Thoracic aorta (tissue), 2 donors: ENCODE measurements at regions not wholly inside any gene's neighbourhood (a gene's known extent, or its start where the extent isn't known, plus 50 kb on each side); places are given as distances from the start of the nearest gene placed in this dataset.

Experiments
- ATAC-seq: fragments of 150-250 bp; one replicate; pipeline ENCODE4 v1.8.0; 2017; ENCODE audit warnings: low read depth; ENCODE audit not compliant: insufficient number of reproducible peaks, low FRiP score
- DNase-seq: peaks from one replicate; pipeline ENCODE4 v3.0.0-alpha.2; 2020; ENCODE audit warnings: low spot score
- H3K27ac ChIP-seq, 2 donors: fragments of 200-600 bp; sonication (generic); 1 replicate in 1 of 2; 2 replicates in 1 of 2; pipeline ENCODE4 v1.5.1; 2016; ENCODE audit warnings: mild to moderate bottlenecking in 2 of 2, moderate library complexity in 2 of 2
- H3K27me3 ChIP-seq: fragments of 200-600 bp; sonication (generic); replicated peaks from 2 replicates; pipeline ENCODE4 v1.6.0; 2016; ENCODE audit warnings: mild to moderate bottlenecking; ENCODE audit not compliant: insufficient read depth
- H3K36me3 ChIP-seq: fragments of 200-600 bp; sonication (generic); one replicate; pipeline ENCODE4 v1.5.1; 2016
- H3K4me1 ChIP-seq, 2 donors: fragments of 200-600 bp; sonication (generic); 1 replicate in 1 of 2; 2 replicates in 1 of 2; pipeline versions ENCODE4 v1.5.1 to v1.6.0; 2016; ENCODE audit warnings: low read depth in 2 of 2, mild to moderate bottlenecking in 1 of 2; ENCODE audit not compliant: control insufficient read depth in 1 of 2
- H3K4me3 ChIP-seq: fragments of 200-600 bp; sonication (generic); 2 replicates; pipeline ENCODE4 v1.5.1; 2016; ENCODE audit warnings: mild to moderate bottlenecking
- H3K9me3 ChIP-seq: fragments of 200-600 bp; sonication (generic); 2 replicates; pipeline ENCODE4 v1.5.1; 2016
- CTCF ChIP-seq: fragments of 200-600 bp; sonication (generic); IDR thresholded peaks from one replicate; pipeline ENCODE4 v1.5.1; 2019; ENCODE audit warnings: antibody characterized with exemption

DNA sequence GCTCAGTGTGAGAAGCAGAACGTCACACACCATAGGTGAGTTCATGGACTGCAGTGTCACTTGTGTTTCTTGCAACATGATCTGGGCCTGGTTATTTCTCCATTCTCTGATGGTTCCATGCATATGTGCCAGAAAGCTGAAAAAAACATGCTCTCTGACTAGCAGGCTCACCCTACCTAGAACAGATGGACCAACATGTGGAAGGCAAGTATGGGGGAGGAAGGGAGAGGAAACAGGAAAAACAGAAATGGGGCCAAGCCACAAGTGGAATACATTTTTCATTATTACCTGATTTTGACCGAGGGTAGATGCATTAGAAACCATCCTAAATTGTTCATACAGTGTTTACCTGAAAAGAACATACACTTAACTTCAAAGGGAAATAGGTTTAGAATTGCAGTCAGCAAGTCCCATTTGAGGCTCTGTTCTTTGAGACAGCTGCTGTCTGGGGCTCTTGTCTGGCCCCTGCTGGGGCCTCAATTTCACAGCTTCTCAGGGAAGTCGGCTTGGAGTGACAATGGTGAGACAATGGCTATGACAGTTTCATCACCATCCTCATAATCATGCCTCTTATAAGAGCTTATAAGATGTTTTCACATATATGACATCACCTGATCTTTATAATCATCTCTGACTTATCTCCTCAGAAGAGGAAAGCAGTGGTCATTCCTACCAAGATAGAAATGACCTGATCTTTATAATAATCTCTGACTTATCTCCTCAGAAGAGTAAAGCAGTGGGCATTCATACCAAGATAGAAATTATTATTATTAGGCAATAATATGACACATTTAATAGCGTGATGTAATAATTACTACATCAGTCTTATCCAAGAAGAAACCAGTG lies 327.3 kb downstream of the SIPA1L2 start:
- ATAC-seq: no peak
- no peak overlapping the region for H3K4me3 ChIP-seq
- H3K36me3 ChIP-seq: no peaks in the 10 kb centered on the region
- TF ChIP-seq CTCF: no peak
- peaks cover 6 to 28% of the 10 kb centered on the region in 2 donors for H3K4me1 ChIP-seq
- H3K27ac ChIP-seq: no peak overlapping the region
- no peak for DNase-seq
- no peaks in the 10 kb centered on the region for H3K9me3 ChIP-seq
- no peaks in the 10 kb centered on the region for H3K27me3 ChIP-seq

DNA sequence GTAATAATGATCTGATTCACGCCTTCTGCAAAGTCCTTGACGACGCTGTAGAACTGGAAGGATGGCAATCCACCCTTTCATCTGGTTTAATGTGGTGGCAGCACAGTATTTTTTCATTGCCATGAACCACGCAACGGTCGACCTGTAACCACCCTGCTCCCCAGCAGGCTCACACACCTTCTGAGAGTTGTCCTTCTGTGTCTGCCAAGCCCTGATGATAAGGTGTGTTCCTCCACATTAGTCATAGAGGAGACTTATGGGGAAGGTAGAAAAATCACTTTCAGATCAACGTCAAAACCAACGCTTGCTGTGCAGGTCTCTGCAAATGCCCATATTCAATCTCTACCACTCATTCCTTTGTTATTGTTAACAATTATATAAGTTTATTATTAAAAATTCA lies 328.7 kb downstream of the SIPA1L2 start:
- Histone ChIP-seq H3K4me3 (no peak overlapping the region), H3K27me3 (no peaks in the 10 kb centered on the region)

DNA sequence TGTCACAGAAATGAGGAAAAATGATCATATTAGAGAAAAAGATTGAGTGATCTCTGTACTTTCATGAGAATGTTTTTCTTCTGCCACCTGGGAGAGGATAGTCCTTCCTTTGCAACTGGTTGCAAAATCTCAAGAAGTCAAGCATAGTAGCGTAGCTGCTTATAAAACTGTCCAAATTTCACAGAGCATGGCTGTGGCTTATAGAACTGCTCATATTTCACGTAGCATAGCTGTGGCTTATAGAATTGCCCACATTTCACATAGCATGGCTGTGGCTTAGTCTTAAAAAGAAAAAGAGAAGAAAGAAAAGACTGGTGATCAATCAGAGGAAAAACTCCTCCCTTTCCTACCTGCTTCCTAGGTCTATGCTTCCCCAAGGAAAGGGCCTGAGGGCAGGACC lies 329.5 kb downstream of the SIPA1L2 start:
- H3K27ac ChIP-seq: no peak overlapping the region
- H3K4me1 ChIP-seq: peaks cover 0 to 8% of the 10 kb centered on the region in 2 donors
- TF ChIP-seq CTCF: no peak
- no peaks in the 10 kb centered on the region for H3K36me3 ChIP-seq
- DNase-seq (no peak), ATAC-seq (no peak)
- no peaks in the 10 kb centered on the region for H3K27me3 ChIP-seq
- H3K4me3 ChIP-seq: no peak overlapping the region
- H3K9me3 ChIP-seq: no peaks in the 10 kb centered on the region

More for the DNA sequence above, 328.7 kb downstream of the SIPA1L2 start:
- Histone ChIP-seq H3K36me3 (no peaks in the 10 kb centered on the region), H3K27ac (no peak overlapping the region), H3K9me3 (no peaks in the 10 kb centered on the region), H3K4me1 (peaks cover 4 to 16% of the 10 kb centered on the region in 2 donors)
- no peak for ATAC-seq
- no peak for DNase-seq
- TF ChIP-seq CTCF: no peak

DNA sequence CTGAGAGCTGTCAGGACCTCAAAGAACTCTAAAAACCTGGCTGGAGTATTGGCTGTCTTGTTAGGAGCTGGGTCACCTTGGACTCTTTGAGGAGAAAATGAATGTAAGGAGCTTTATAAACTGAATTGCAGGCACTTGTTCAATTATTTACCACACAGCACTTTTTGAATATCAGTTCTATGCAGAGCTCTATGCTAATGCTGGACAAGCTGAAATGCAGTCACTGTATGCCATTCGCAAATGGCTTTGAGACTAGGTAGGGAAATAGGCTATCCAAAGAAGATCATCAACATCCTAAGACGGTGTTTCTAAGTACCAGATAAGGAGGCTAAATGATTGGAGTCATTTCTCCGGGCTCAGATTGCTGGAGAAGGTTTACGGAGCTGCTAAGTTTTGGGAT lies 333.5 kb downstream of the SIPA1L2 start:
- Histone ChIP-seq H3K36me3 (no peaks in the 10 kb centered on the region), H3K27ac (no peak overlapping the region), H3K4me3 (no peak overlapping the region), H3K27me3 (no peaks in the 10 kb centered on the region), H3K4me1 (no peaks in the 10 kb centered on the region), H3K9me3 (no peaks in the 10 kb centered on the region)
- no peak for DNase-seq
- no peak for TF ChIP-seq CTCF
- ATAC-seq: no peak

DNA sequence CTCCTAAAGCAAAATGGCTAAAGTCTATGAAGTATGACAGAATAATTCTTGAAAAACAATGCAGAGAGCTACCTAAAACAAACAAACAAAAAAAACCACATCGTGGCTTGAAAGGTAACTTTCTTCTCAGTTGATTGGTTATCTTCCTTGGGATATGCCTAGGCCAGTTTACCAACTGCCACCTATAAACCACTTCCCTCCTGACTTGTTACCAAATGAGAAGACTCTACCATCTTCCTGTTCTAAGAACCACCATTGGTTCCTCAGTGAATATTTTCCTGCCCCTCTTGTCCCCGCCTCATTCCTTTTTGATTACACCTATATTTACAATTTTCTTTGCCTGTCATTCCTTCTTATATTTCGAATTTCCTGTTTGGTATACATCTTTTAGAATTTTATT lies 336.6 kb downstream of the SIPA1L2 start:
- ATAC-seq (no peak), DNase-seq (no peak)
- TF ChIP-seq CTCF: no peak
- Histone ChIP-seq H3K4me1 (no peaks in the 10 kb centered on the region), H3K27me3 (no peaks in the 10 kb centered on the region), H3K36me3 (no peaks in the 10 kb centered on the region), H3K27ac (no peak overlapping the region), H3K9me3 (no peaks in the 10 kb centered on the region), H3K4me3 (no peak overlapping the region)
